HG03039 (cell line): ENCODE measurements at regions not wholly inside any gene's neighbourhood (a gene's known extent, or its start where the extent isn't known, plus 50 kb on each side); places are given as distances from the start of the nearest gene placed in this dataset.
"Not testable (repeated sequence)": the region's sequence is repeated elsewhere in the genome, so short reads cannot be mapped to it uniquely, and the experiment has no call there.

Experiments used
- ATAC-seq: cut with Tn5 transposase; IDR thresholded peaks from one replicate; pipeline ENCODE4 v1.9.1; 2021; ENCODE audit warnings: mild to moderate bottlenecking, moderate library complexity; ENCODE audit not compliant: unreplicated experiment

GRCh38 chr12:89289720-89290119, 62.6 kb downstream of the DUSP6 start:
- ATAC-seq, result no peak

GRCh38 chr12:89288959-89289358, 63.3 kb downstream of the DUSP6 start:
- ATAC-seq, result no peak

GRCh38 chr12:89286501-89286900, 65.8 kb downstream of the DUSP6 start:
- ATAC-seq, result no peak

GRCh38 chr12:89281539-89281867, 70.8 kb downstream of the DUSP6 start:
- ATAC-seq, result no peak

- ATAC-seq, result no peak
Measured at GRCh38 chr12:89280833-89281538, 71.3 kb downstream of the DUSP6 start.

- no peak for ATAC-seq
Measured at GRCh38 chr12:89279499-89279898, 72.8 kb downstream of the DUSP6 start.

- ATAC-seq, result no peak
Measured at GRCh38 chr12:89278862-89279261, 73.4 kb downstream of the DUSP6 start.

GRCh38 chr12:89278169-89278568, 74.1 kb downstream of the DUSP6 start:
- ATAC-seq, result no peak

- no peak for ATAC-seq
Measured at GRCh38 chr12:89276860-89277259, 75.4 kb downstream of the DUSP6 start.

GRCh38 chr12:89273525-89273924, 78.8 kb downstream of the DUSP6 start:
- no peak for ATAC-seq

- ATAC-seq, result no peak
Measured at GRCh38 chr12:89270548-89270947, 81.8 kb downstream of the DUSP6 start.

GRCh38 chr12:89269174-89269573, 83.1 kb downstream of the DUSP6 start:
- no peak for ATAC-seq

GRCh38 chr12:89267404-89267803, 84.9 kb downstream of the DUSP6 start:
- ATAC-seq, result no peak

- not testable (repeated sequence) for ATAC-seq
Measured at GRCh38 chr12:89266574-89267188, 85.6 kb downstream of the DUSP6 start.

GRCh38 chr12:89264837-89265236, 87.5 kb downstream of the DUSP6 start:
- no peak for ATAC-seq

GRCh38 chr12:89263900-89264299, 88.4 kb downstream of the DUSP6 start:
- no peak for ATAC-seq

GRCh38 chr12:89262855-89263552, 89.3 kb downstream of the DUSP6 start:
- no peak for ATAC-seq

GRCh38 chr12:89261982-89262381, 90.3 kb downstream of the DUSP6 start:
- ATAC-seq, result no peak

- no peak for ATAC-seq
Measured at GRCh38 chr12:89260841-89261637, 91.3 kb downstream of the DUSP6 start.

- ATAC-seq, result no peak
Measured at GRCh38 chr12:89259821-89260220, 92.5 kb downstream of the DUSP6 start.

- no peak for ATAC-seq
Measured at GRCh38 chr12:89258240-89258969, 93.9 kb downstream of the DUSP6 start.
